ENCODE measurements at regions not wholly inside any gene's neighbourhood (a gene's known extent, or its start where the extent isn't known, plus 50 kb on each side); places are given as distances from the start of the nearest gene placed in this dataset.
"Not testable (repeated sequence)": the region's sequence is repeated elsewhere in the genome, so short reads cannot be mapped to it uniquely, and the experiment has no call there.

GRCh38 chrX:83077606-83078005, 430.5 kb upstream of the POU3F4 start:
- DNase-seq (ENCODE audit: low read depth), result no peak
- no peak overlapping the region for H3K4me3 ChIP-seq (ENCODE audit: low read depth, low read length)
- TF ChIP-seq MYC (IDR thresholded peaks at IDR 0.05; ENCODE audit: low read depth, low read length), result no peak
- TF ChIP-seq POLR2A (IDR thresholded peaks at IDR 0.05; ENCODE audit: extremely low read depth, insufficient read length), result no peak
- no peak for TF ChIP-seq CTCF (IDR thresholded peaks at IDR 0.05; ENCODE audit: low read depth, low read length)
- TF ChIP-seq MAX (IDR thresholded peaks at IDR 0.05; ENCODE audit: low read depth, low read length), result no peak

- no peak overlapping the region for H3K4me3 ChIP-seq (ENCODE audit: low read depth, low read length)
- TF ChIP-seq MYC (IDR thresholded peaks at IDR 0.05; ENCODE audit: low read depth, low read length), result no peak
- no peak for TF ChIP-seq MAX (IDR thresholded peaks at IDR 0.05; ENCODE audit: low read depth, low read length)
- no peak for TF ChIP-seq CTCF (IDR thresholded peaks at IDR 0.05; ENCODE audit: low read depth, low read length)
- TF ChIP-seq POLR2A (IDR thresholded peaks at IDR 0.05; ENCODE audit: extremely low read depth, insufficient read length), result no peak
- no peak for DNase-seq (ENCODE audit: low read depth)
These were observed 406.1 kb upstream of the POU3F4 start for GRCh38 chrX:83101961-83102360.

GRCh38 chrX:83108278-83108677, 399.8 kb upstream of the POU3F4 start:
- no peak for DNase-seq (ENCODE audit: low read depth)
- H3K4me3 ChIP-seq (ENCODE audit: low read depth, low read length), result no peak overlapping the region
- no peak for TF ChIP-seq MYC (IDR thresholded peaks at IDR 0.05; ENCODE audit: low read depth, low read length)
- no peak for TF ChIP-seq POLR2A (IDR thresholded peaks at IDR 0.05; ENCODE audit: extremely low read depth, insufficient read length)
- TF ChIP-seq MAX (IDR thresholded peaks at IDR 0.05; ENCODE audit: low read depth, low read length), result no peak
- no peak for TF ChIP-seq CTCF (IDR thresholded peaks at IDR 0.05; ENCODE audit: low read depth, low read length)

GRCh38 chrX:83145876-83146275, 362.2 kb upstream of the POU3F4 start:
- H3K4me3 ChIP-seq (ENCODE audit: low read depth, low read length), result no peak overlapping the region
- DNase-seq (ENCODE audit: low read depth), result no peak
- TF ChIP-seq POLR2A (IDR thresholded peaks at IDR 0.05; ENCODE audit: extremely low read depth, insufficient read length) (no peak), CTCF (IDR thresholded peaks at IDR 0.05; ENCODE audit: low read depth, low read length) (no peak), MAX (IDR thresholded peaks at IDR 0.05; ENCODE audit: low read depth, low read length) (no peak), MYC (IDR thresholded peaks at IDR 0.05; ENCODE audit: low read depth, low read length) (no peak)

- TF ChIP-seq CTCF (IDR thresholded peaks at IDR 0.05; ENCODE audit: low read depth, low read length) (no peak), MYC (IDR thresholded peaks at IDR 0.05; ENCODE audit: low read depth, low read length) (no peak), MAX (IDR thresholded peaks at IDR 0.05; ENCODE audit: low read depth, low read length) (no peak), POLR2A (IDR thresholded peaks at IDR 0.05; ENCODE audit: extremely low read depth, insufficient read length) (no peak)
- H3K4me3 ChIP-seq (ENCODE audit: low read depth, low read length), result no peak overlapping the region
- peak; percentile 6 for DNase-seq (ENCODE audit: low read depth)
These were observed 348.0 kb upstream of the POU3F4 start for GRCh38 chrX:83160096-83160495.

GRCh38 chrX:83164063-83164462, 344.0 kb upstream of the POU3F4 start:
- H3K4me3 ChIP-seq (ENCODE audit: low read depth, low read length); DNase-seq (ENCODE audit: low read depth): not testable (repeated sequence)

Measured in NB4 (cell line).